SK-N-SH treated with all-trans-retinoic acid at 6 μM for 48 hours (cell line): ENCODE measurements at regions not wholly inside any gene's neighbourhood (a gene's known extent, or its start where the extent isn't known, plus 50 kb on each side); places are given as distances from the start of the nearest gene placed in this dataset.

Source experiments
- ARNTL ChIP-seq: fragments of 450-650 bp; formaldehyde crosslinking; IDR thresholded peaks from 2 replicates; pipeline ENCODE4 v1.5.0; 2020; ENCODE audit warnings: low read depth, mild to moderate bottlenecking, moderate library complexity, borderline replicate concordance
- BACH2 ChIP-seq: fragments of 250-450 bp; sonication (Bioruptor Pico); IDR thresholded peaks from 2 replicates; pipeline ENCODE4 v1.9.0; 2021; ENCODE audit warnings: mild to moderate bottlenecking, borderline replicate concordance
- PATZ1 ChIP-seq: fragments of 250-450 bp; sonication (Bioruptor Pico); IDR thresholded peaks from 2 replicates; pipeline ENCODE4 v1.8.0; 2020; ENCODE audit warnings: mild to moderate bottlenecking, moderate library complexity, borderline replicate concordance
- PPARA ChIP-seq: fragments of 250-450 bp; sonication (Bioruptor Pico); IDR thresholded peaks from 2 replicates; pipeline ENCODE4 v1.5.0; 2020; ENCODE audit warnings: mild to moderate bottlenecking, borderline replicate concordance
- RARB ChIP-seq: fragments of 250-450 bp; sonication (Bioruptor Pico); IDR thresholded peaks from 2 replicates; pipeline ENCODE4 v1.8.0; 2021; ENCODE audit warnings: mild to moderate bottlenecking, moderate library complexity
- SNAI2 ChIP-seq: fragments of 250-450 bp; sonication (Bioruptor Pico); IDR thresholded peaks from 2 replicates; pipeline ENCODE4 v1.5.0; 2020; ENCODE audit warnings: mild to moderate bottlenecking, moderate library complexity
- TOX ChIP-seq: fragments of 250-450 bp; sonication (Bioruptor Pico); IDR thresholded peaks from 2 replicates; pipeline ENCODE4 v1.8.0; 2021; ENCODE audit warnings: mild to moderate bottlenecking, moderate library complexity, borderline replicate concordance
- ZC3H10 ChIP-seq: fragments of 250-450 bp; sonication (Bioruptor Pico); IDR thresholded peaks from 2 replicates; pipeline ENCODE4 v1.5.1; 2021; ENCODE audit warnings: mild to moderate bottlenecking, moderate library complexity
- ZFP3 ChIP-seq: fragments of 250-450 bp; sonication (Bioruptor Pico); IDR thresholded peaks from 2 replicates; pipeline ENCODE4 v1.5.0; 2020; ENCODE audit warnings: mild to moderate bottlenecking, moderate library complexity
- ZNF8 ChIP-seq: fragments of 450-650 bp; formaldehyde crosslinking; IDR thresholded peaks from 2 replicates; pipeline ENCODE4 v1.5.0; 2020; ENCODE audit warnings: mild to moderate bottlenecking, moderate library complexity
- TF ChIP-seq, protein P1 (sequence below): fragments of 250-450 bp; sonication (Bioruptor Pico); IDR thresholded peaks from 2 replicates; pipeline ENCODE4 v1.5.0; 2020; ENCODE audit warnings: mild to moderate bottlenecking, moderate library complexity
- TF ChIP-seq, protein P2 (sequence below): fragments of 250-450 bp; sonication (Bioruptor Pico); IDR thresholded peaks from 2 replicates; pipeline ENCODE4 v1.5.1; 2020; ENCODE audit warnings: low read depth, mild to moderate bottlenecking, moderate library complexity

DNA sequence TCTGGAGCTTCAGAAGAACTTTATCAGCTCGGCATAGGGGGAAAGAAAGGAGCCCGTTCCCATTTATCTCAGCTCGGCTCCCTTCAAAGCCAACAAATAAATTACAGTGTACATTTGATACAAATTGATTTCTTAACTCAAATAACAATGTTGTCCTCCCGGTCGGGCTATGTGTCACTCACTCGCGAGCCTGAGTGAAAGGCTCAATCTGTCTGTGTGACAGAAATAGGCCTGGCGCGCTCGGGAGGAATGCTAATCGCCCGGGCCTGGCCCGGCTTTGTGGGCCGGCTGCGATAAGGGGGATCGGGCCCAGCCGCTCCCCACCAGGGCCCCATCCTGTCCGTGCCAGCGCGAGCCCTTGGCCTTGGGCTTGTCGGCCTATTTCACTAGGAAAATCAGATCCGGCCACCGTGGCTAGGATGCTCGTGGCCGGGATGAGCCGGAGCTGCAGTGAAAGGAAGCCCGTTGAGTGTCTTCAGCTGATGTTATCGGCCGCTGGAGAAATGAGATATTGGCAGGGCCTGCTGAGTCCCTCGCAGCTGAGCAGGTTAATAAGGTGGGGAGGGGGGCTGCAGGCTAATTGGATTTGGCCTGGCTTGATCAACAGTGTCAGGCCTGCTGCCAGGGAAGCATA is 258.7 kb downstream of the IRX1 start:
- TF ChIP-seq, protein P1, sequence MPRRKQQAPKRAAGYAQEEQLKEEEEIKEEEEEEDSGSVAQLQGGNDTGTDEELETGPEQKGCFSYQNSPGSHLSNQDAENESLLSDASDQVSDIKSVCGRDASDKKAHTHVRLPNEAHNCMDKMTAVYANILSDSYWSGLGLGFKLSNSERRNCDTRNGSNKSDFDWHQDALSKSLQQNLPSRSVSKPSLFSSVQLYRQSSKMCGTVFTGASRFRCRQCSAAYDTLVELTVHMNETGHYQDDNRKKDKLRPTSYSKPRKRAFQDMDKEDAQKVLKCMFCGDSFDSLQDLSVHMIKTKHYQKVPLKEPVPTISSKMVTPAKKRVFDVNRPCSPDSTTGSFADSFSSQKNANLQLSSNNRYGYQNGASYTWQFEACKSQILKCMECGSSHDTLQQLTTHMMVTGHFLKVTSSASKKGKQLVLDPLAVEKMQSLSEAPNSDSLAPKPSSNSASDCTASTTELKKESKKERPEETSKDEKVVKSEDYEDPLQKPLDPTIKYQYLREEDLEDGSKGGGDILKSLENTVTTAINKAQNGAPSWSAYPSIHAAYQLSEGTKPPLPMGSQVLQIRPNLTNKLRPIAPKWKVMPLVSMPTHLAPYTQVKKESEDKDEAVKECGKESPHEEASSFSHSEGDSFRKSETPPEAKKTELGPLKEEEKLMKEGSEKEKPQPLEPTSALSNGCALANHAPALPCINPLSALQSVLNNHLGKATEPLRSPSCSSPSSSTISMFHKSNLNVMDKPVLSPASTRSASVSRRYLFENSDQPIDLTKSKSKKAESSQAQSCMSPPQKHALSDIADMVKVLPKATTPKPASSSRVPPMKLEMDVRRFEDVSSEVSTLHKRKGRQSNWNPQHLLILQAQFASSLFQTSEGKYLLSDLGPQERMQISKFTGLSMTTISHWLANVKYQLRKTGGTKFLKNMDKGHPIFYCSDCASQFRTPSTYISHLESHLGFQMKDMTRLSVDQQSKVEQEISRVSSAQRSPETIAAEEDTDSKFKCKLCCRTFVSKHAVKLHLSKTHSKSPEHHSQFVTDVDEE (CRISPR knock-in tag): no peak
- no peak for TF ChIP-seq SNAI2 (CRISPR knock-in tag)
- no peak for TF ChIP-seq PATZ1 (CRISPR knock-in tag)
- no peak for TF ChIP-seq ZFP3 (CRISPR knock-in tag)
- no peak for TF ChIP-seq BACH2 (CRISPR knock-in tag)
- no peak for TF ChIP-seq ARNTL (CRISPR knock-in tag)
- no peak for TF ChIP-seq ZC3H10 (CRISPR knock-in tag)
- no peak for TF ChIP-seq PPARA (CRISPR knock-in tag)
- no peak for TF ChIP-seq ZNF8 (CRISPR knock-in tag)
- TF ChIP-seq, protein P2, sequence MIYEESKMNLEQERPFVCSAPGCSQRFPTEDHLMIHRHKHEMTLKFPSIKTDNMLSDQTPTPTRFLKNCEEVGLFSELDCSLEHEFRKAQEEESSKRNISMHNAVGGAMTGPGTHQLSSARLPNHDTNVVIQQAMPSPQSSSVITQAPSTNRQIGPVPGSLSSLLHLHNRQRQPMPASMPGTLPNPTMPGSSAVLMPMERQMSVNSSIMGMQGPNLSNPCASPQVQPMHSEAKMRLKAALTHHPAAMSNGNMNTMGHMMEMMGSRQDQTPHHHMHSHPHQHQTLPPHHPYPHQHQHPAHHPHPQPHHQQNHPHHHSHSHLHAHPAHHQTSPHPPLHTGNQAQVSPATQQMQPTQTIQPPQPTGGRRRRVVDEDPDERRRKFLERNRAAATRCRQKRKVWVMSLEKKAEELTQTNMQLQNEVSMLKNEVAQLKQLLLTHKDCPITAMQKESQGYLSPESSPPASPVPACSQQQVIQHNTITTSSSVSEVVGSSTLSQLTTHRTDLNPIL (CRISPR knock-in tag): no peak
- TF ChIP-seq RARB (CRISPR knock-in tag): no peak
- TF ChIP-seq TOX (CRISPR knock-in tag): no peak
